ENCODE measurements at regions not wholly inside any gene's neighbourhood (a gene's known extent, or its start where the extent isn't known, plus 50 kb on each side); places are given as distances from the start of the nearest gene placed in this dataset.
A peak's percentile ranks its signal among the peaks of the same experiment; 100 is the strongest.

GRCh38 chr10:62885684-62886461, 69.7 kb upstream of the EGR2 start:
- Histone ChIP-seq H3K4me1 (ENCODE audit: control insufficient read depth in 1 of 2, insufficient read depth in 2 of 2, low read length in 2 of 2) (peaks cover 0 to 8% of the 10 kb centered on the region in 2 experiments; a peak in 2 of 4 replicates), H3K27ac (ENCODE audit: low read depth, low read length) (no peak overlapping the region), H2AFZ (ENCODE audit: low read depth, low read length, poor library complexity, severe bottlenecking) (no peak overlapping the region), H3K4me2 (ENCODE audit: low read length) (peak overlapping the region; percentile 30), H3K9me3 (ENCODE audit: control insufficient read depth in 1 of 2, insufficient read depth in 1 of 2, low read depth in 1 of 2, low read length in 2 of 2) (no peaks in the 10 kb centered on the region), H3K79me2 (ENCODE audit: insufficient read depth, low read length) (no peaks in the 10 kb centered on the region), H3K27me3 (ENCODE audit: insufficient read depth, low read length) (peaks cover 18% of the 10 kb centered on the region), H3K4me3 (replicated peaks in 1 of 2; ENCODE audit: low read depth in 1 of 2, low read length in 2 of 2) (no peak overlapping the region), H3K9ac (ENCODE audit: low read length) (no peak overlapping the region), H3K36me3 (ENCODE audit: control insufficient read depth in 1 of 2, insufficient read depth in 2 of 2, low read length in 2 of 2) (no peaks in the 10 kb centered on the region), H4K20me1 (ENCODE audit: insufficient read depth) (no peaks in the 10 kb centered on the region), H3K9me2 (ENCODE audit: insufficient read depth) (no peaks in the 10 kb centered on the region)
- no peak for TF ChIP-seq EZH2phosphoT487 (IDR thresholded peaks at IDR 0.05; ENCODE audit: borderline replicate concordance)
- no peak for TF ChIP-seq MAX (IDR thresholded peaks at IDR 0.05)
- TF ChIP-seq POLR2A (IDR thresholded peaks at IDR 0.05; ENCODE audit: borderline replicate concordance, extremely low read depth, insufficient read depth, insufficient read length): no peak
- TF ChIP-seq CEBPB (IDR thresholded peaks at IDR 0.05; ENCODE audit: low read depth): no peak
- no peak for TF ChIP-seq CTCF (IDR thresholded peaks at IDR 0.05 in 2 of 3, conservative IDR thresholded peaks at IDR 0.05 in 1 of 3; ENCODE audit: borderline replicate concordance in 1 of 3, insufficient read depth in 1 of 3, low read depth in 2 of 3, low read length in 2 of 3)
- TF ChIP-seq SP1 (IDR thresholded peaks at IDR 0.05; ENCODE audit: low read depth): no peak
- no peak for TF ChIP-seq SRF (IDR thresholded peaks at IDR 0.05; ENCODE audit: low read depth)
- no peak for TF ChIP-seq JUND (IDR thresholded peaks at IDR 0.05)
- no peak for TF ChIP-seq TCF7L2 (IDR thresholded peaks at IDR 0.05; ENCODE audit: borderline replicate concordance, extremely low read depth, insufficient read depth, insufficient read length)
- no peak for TF ChIP-seq REST (IDR thresholded peaks at IDR 0.05; ENCODE audit: low read depth)
- no peak for TF ChIP-seq EGR1 (IDR thresholded peaks at IDR 0.05; ENCODE audit: low read depth)
- no peak for TF ChIP-seq CBX3 (IDR thresholded peaks at IDR 0.05; ENCODE audit: low read depth)
- TF ChIP-seq ELF1 (IDR thresholded peaks at IDR 0.05; ENCODE audit: borderline replicate concordance, low read depth): no peak
- TF ChIP-seq POLR2AphosphoS5 (IDR thresholded peaks at IDR 0.05; ENCODE audit: low read depth, low read length): no peak
- no peak for TF ChIP-seq ZBTB33 (IDR thresholded peaks at IDR 0.05; ENCODE audit: extremely low read depth, insufficient replicate concordance, low read length)
- TF ChIP-seq ZNF274 (IDR thresholded peaks at IDR 0.05; ENCODE audit: low read depth, low read length): no peak
- no peak for TF ChIP-seq ATF3 (IDR thresholded peaks at IDR 0.05)
- TF ChIP-seq EZH2 (IDR thresholded peaks at IDR 0.05): no peak
- TF ChIP-seq ZFX (IDR thresholded peaks at IDR 0.05): no peak
- no peak for ATAC-seq
- ChIA-PET RAD21 (ENCODE audit: low non-redundant PET in 1 of 2, low total read pairs in 2 of 2, uncharacterized antibody in 2 of 2, unreplicated experiment in 2 of 2) (no interaction called here), POLR2A (no interaction called here), CTCF (no interaction called here)
- BruUV-seq (replicated peaks): no TSS peak
- intact Hi-C loops (cut with micrococcal nuclease): no loop called here
- no peak for DNase-seq (ENCODE audit: low read depth, low spot score)

Measured in HCT116 (cell line).